Esophagus muscularis mucosa (tissue), 4 donors: ENCODE measurements at regions not wholly inside any gene's neighbourhood (a gene's known extent, or its start where the extent isn't known, plus 50 kb on each side); places are given as distances from the start of the nearest gene placed in this dataset.
"Not testable (repeated sequence)": the region's sequence is repeated elsewhere in the genome, so short reads cannot be mapped to it uniquely, and the experiment has no call there.

ENCODE experiments used
- DNase-seq: peaks from one replicate; pipeline ENCODE4 v3.0.0-alpha.2; 2017; ENCODE audit errors: extremely low spot score
- H3K27ac ChIP-seq, 4 donors: fragments of 200-600 bp; sonication (generic); replicated peaks in 1 of 4; 1 replicate in 3 of 4; 2 replicates in 1 of 4; pipeline ENCODE4 v1.5.1; 2016 to 2019; ENCODE audit warnings: mild to moderate bottlenecking in 1 of 4
- H3K27me3 ChIP-seq, 4 donors: fragments of 200-600 bp; sonication (generic); one replicate each; pipeline versions ENCODE4 v1.5.1 to v1.6.0; 2016 to 2019
- H3K36me3 ChIP-seq, 4 donors: fragments of 200-600 bp; sonication (generic); one replicate each; pipeline ENCODE4 v1.5.1; 2016 to 2019
- H3K4me1 ChIP-seq, 4 donors: fragments of 200-600 bp; sonication (generic); one replicate each; pipeline ENCODE4 v1.5.1; 2016 to 2019
- H3K4me3 ChIP-seq, 4 donors: fragments of 200-600 bp; sonication (generic); 1 replicate in 2 of 4; 2 replicates in 2 of 4; pipeline ENCODE4 v1.5.1; 2016 to 2019; ENCODE audit warnings: mild to moderate bottlenecking in 4 of 4, moderate library complexity in 1 of 4
- H3K9me3 ChIP-seq, 4 donors: fragments of 200-600 bp; sonication (generic); 1 replicate in 3 of 4; 2 replicates in 1 of 4; pipeline ENCODE4 v1.5.1; 2016 to 2019
- CTCF ChIP-seq, 3 experiments: fragments of 200-600 bp in 2 of 3; fragments of 450-650 bp in 1 of 3; sonication (generic) in 2 of 3; IDR thresholded peaks; one replicate each; pipeline ENCODE4 v1.5.1; 2017 to 2019; ENCODE audit warnings: antibody characterized with exemption in 3 of 3, mild to moderate bottlenecking in 2 of 3, moderate library complexity in 1 of 3
- EP300 ChIP-seq: sonication (generic); formaldehyde crosslinking; IDR thresholded peaks from one replicate; pipeline ENCODE4 v1.6.1; 2017; ENCODE audit warnings: antibody characterized with exemption
- POLR2A ChIP-seq: fragments of 450-650 bp; IDR thresholded peaks from one replicate; pipeline ENCODE4 v1.6.1; 2017; ENCODE audit warnings: antibody characterized with exemption, moderate library complexity, mild to moderate bottlenecking, low read depth
- POLR2AphosphoS5 ChIP-seq, 2 donors: sonication (generic); formaldehyde crosslinking; IDR thresholded peaks; one replicate each; pipeline ENCODE4 v1.6.1; 2017; ENCODE audit warnings: antibody characterized with exemption in 2 of 2
- WGBS: methylation state at CpG from one replicate; pipeline ENCODE4 v1.1.5; 2018; 5-methylcytosine and 5-hydroxymethylcytosine counted together
- intact Hi-C: fragments of 100-400 bp; cut with DNase I; formaldehyde crosslinking; loops from one replicate; pipeline ENCODE4 v1.15.1; 2023

- no peak for DNase-seq
- TF ChIP-seq POLR2AphosphoS5 (IDR thresholded peaks at IDR 0.05) (no peak), CTCF (IDR thresholded peaks at IDR 0.05) (no peak), POLR2A (no peak), EP300 (no peak)
- Histone ChIP-seq H3K4me3 (no peak overlapping the region), H3K4me1 (no peaks in the 10 kb centered on the region), H3K27me3 (no peaks in the 10 kb centered on the region), H3K27ac (no peak overlapping the region), H3K36me3 (no peaks in the 10 kb centered on the region), H3K9me3 (no peaks in the 10 kb centered on the region)
- WGBS: no CpG with 5 or more reads among the region's 1 CpG
- intact Hi-C loops: no loop called here
Measured at GRCh38 chrY:8821106-8821505, 516.2 kb upstream of the TSPY4 start.

- H3K27me3 ChIP-seq: no peaks in the 10 kb centered on the region
- WGBS: no CpG with 5 or more reads among the region's 3 CpGs
- H3K36me3 ChIP-seq: no peaks in the 10 kb centered on the region
- TF ChIP-seq CTCF (IDR thresholded peaks at IDR 0.05) (no peak), POLR2A (no peak), EP300 (no peak), POLR2AphosphoS5 (IDR thresholded peaks at IDR 0.05) (no peak)
- no peak overlapping the region for H3K4me3 ChIP-seq
- DNase-seq: no peak
- intact Hi-C loops: no loop called here
- H3K9me3 ChIP-seq: no peaks in the 10 kb centered on the region
- no peaks in the 10 kb centered on the region for H3K4me1 ChIP-seq
- no peak overlapping the region for H3K27ac ChIP-seq
Measured at GRCh38 chrY:8852278-8852677, 485.0 kb upstream of the TSPY4 start.

GRCh38 chrY:8888371-8888770 lies 448.9 kb upstream of the TSPY4 start:
- Histone ChIP-seq H3K9me3 (no peaks in the 10 kb centered on the region), H3K4me1 (no peaks in the 10 kb centered on the region), H3K36me3 (no peaks in the 10 kb centered on the region), H3K27ac (no peak overlapping the region), H3K27me3 (no peaks in the 10 kb centered on the region), H3K4me3 (no peak overlapping the region)
- no CpG with 5 or more reads among the region's 3 CpGs for WGBS
- no peak for DNase-seq
- intact Hi-C loops: no loop called here
- TF ChIP-seq POLR2A (no peak), POLR2AphosphoS5 (IDR thresholded peaks at IDR 0.05) (no peak), CTCF (IDR thresholded peaks at IDR 0.05) (no peak), EP300 (no peak)

GRCh38 chrY:8897876-8898275 lies 439.4 kb upstream of the TSPY4 start:
- H3K27ac ChIP-seq: no peak overlapping the region
- H3K4me1 ChIP-seq: no peaks in the 10 kb centered on the region
- H3K9me3 ChIP-seq: no peaks in the 10 kb centered on the region
- H3K27me3 ChIP-seq: no peaks in the 10 kb centered on the region
- TF ChIP-seq POLR2AphosphoS5 (IDR thresholded peaks at IDR 0.05) (no peak), POLR2A (no peak), EP300 (no peak), CTCF (IDR thresholded peaks at IDR 0.05) (no peak)
- no peak overlapping the region for H3K4me3 ChIP-seq
- intact Hi-C loops: no loop called here
- H3K36me3 ChIP-seq: no peaks in the 10 kb centered on the region
- no CpG with 5 or more reads among the region's 1 CpG for WGBS
- DNase-seq: no peak

- H3K9me3 ChIP-seq: no peaks in the 10 kb centered on the region
- intact Hi-C loops: no loop called here
- no CpG with 5 or more reads among the region's 6 CpGs for WGBS
- H3K27me3 ChIP-seq: no peaks in the 10 kb centered on the region
- no peaks in the 10 kb centered on the region for H3K4me1 ChIP-seq
- no peak overlapping the region for H3K4me3 ChIP-seq
- DNase-seq: no peak
- TF ChIP-seq EP300: no peak
- TF ChIP-seq CTCF (IDR thresholded peaks at IDR 0.05): no peak
- TF ChIP-seq POLR2AphosphoS5 (IDR thresholded peaks at IDR 0.05): no peak
- TF ChIP-seq POLR2A: no peak
- no peak overlapping the region for H3K27ac ChIP-seq
- no peaks in the 10 kb centered on the region for H3K36me3 ChIP-seq
Measured at GRCh38 chrY:8905141-8905540, 432.1 kb upstream of the TSPY4 start.

GRCh38 chrY:8922576-8922975 lies 414.7 kb upstream of the TSPY4 start:
- DNase-seq, H3K36me3 ChIP-seq, H3K27me3 ChIP-seq, H3K9me3 ChIP-seq, intact Hi-C loops, H3K4me1 ChIP-seq, H3K4me3 ChIP-seq, H3K27ac ChIP-seq: not testable (repeated sequence)
- no CpG with 5 or more reads among the region's 3 CpGs for whole genome bisulfite sequencing
